Esophagus squamous epithelium (tissue), 5 donors: ENCODE measurements at regions not wholly inside any gene's neighbourhood (a gene's known extent, or its start where the extent isn't known, plus 50 kb on each side); places are given as distances from the start of the nearest gene placed in this dataset.

ENCODE experiments used
- DNase-seq: peaks from one replicate; lab custom pipeline; 2025; lab: John Stamatoyannopoulos, UW
- H3K27ac ChIP-seq, 4 donors: fragments of 200-600 bp; sonication (generic); one replicate each; pipeline ENCODE4 v1.5.1; 2016 to 2019; ENCODE audit warnings: mild to moderate bottlenecking in 1 of 4
- H3K27me3 ChIP-seq, 4 donors: fragments of 200-600 bp; sonication (generic); 1 replicate in 3 of 4; 2 replicates in 1 of 4; pipeline versions ENCODE4 v1.5.1 to v1.6.0; 2017 to 2021; ENCODE audit warnings: antibody characterized with exemption in 1 of 4
- H3K36me3 ChIP-seq, 3 donors: fragments of 200-600 bp; sonication (generic); one replicate each; pipeline ENCODE4 v1.5.1; 2016 to 2019
- H3K4me1 ChIP-seq, 3 donors: fragments of 200-600 bp; sonication (generic); one replicate each; pipeline ENCODE4 v1.5.1; 2017 to 2019
- H3K4me3 ChIP-seq, 4 donors: fragments of 200-600 bp; sonication (generic); 1 replicate in 3 of 4; 2 replicates in 1 of 4; pipeline ENCODE4 v1.5.1; 2016 to 2019; ENCODE audit warnings: mild to moderate bottlenecking in 2 of 4, moderate library complexity in 1 of 4
- H3K9me3 ChIP-seq, 3 donors: fragments of 200-600 bp; sonication (generic); one replicate each; pipeline ENCODE4 v1.5.1; 2016 to 2019
- CTCF ChIP-seq, 6 experiments: fragments of 450-650 bp in 4 of 6; fragments of 200-600 bp in 2 of 6; sonication (generic) in 2 of 6; IDR thresholded peaks; one replicate each; pipeline ENCODE4 v1.5.1; 2016 to 2019; ENCODE audit warnings: antibody characterized with exemption in 6 of 6, mild to moderate bottlenecking in 4 of 6, moderate library complexity in 4 of 6
- POLR2A ChIP-seq, 4 donors: fragments of 450-650 bp; IDR thresholded peaks; one replicate each; pipeline ENCODE4 v1.6.1; 2017; ENCODE audit warnings: antibody characterized with exemption in 4 of 4, mild to moderate bottlenecking in 4 of 4, moderate library complexity in 3 of 4
- WGBS, 2 donors: methylation state at CpG; one replicate each; pipeline ENCODE4 v1.1.5; 2018; 5-methylcytosine and 5-hydroxymethylcytosine counted together
- intact Hi-C: fragments of 100-400 bp; cut with DNase I; formaldehyde crosslinking; loops from one replicate; pipeline ENCODE4 v1.15.0; 2022
- donor health status: DM: yes; HTN: yes; CAD: no.

DNA sequence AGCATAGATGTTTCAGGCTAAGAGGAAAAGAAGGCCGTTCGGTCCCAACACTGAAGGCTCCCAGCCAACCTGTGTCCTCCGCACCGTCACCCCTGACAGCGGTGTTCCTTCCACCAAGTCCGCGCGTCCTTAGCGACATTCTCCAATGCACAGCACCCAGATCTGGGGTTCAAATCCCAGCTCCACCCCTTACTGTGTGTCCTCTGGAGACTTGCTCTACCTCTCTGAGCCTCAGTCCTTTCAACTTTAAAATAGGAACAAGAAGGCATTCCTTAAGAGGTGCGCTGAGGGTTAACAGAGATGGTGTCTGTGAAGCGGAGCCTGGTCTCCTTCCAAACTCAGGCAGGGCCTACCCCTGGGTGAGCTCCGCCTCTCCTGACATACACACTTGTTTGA lies 224.0 kb downstream of the MN1 start:
- TF ChIP-seq POLR2A (IDR thresholded peaks at IDR 0.05) (no peak), CTCF (IDR thresholded peaks at IDR 0.05) (no peak)

DNA sequence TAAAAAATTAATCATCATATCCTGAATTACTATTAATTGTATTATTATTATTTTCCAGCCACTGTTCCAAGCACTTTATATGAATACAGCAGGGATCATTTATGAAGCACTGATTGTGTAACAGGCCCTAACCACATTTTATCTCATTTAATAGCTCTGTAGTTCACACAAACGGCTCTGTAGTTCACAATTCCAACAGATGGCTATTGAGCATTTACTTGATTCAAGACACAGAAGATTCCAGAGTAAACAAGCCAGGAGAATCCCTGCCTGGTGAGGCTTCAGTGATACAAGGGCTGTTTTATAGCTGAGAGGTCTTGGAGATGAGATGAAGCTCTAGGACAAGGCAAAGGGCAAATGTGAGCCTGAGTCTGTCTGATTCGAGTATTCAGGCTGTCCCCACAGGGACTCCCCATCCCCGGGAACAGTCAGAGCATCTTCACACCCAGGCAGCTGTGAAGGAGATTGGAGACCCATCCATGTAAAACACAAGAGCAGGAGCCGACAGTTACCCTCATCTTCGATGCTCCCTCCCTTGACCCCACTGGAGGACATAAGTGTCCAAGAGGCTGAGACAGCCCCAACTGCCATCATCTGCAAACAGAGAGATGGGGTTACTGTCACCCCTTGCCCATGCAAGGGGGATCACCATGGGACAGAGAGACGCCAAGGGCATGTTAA lies 222.5 kb downstream of the MN1 start:
- 44 to 72% methylated on average over 5 of the region's 6 CpGs for WGBS, 2 donors
- intact Hi-C loops, result no loop called here
- H3K4me1 ChIP-seq, result peaks cover 0 to 67% (median 4%) of the 10 kb centered on the region in 3 donors
- no peaks in the 10 kb centered on the region for H3K36me3 ChIP-seq
- TF ChIP-seq POLR2A (IDR thresholded peaks at IDR 0.05), result no peak
- no peak for TF ChIP-seq CTCF (IDR thresholded peaks at IDR 0.05)
- H3K9me3 ChIP-seq, result no peaks in the 10 kb centered on the region
- peak overlapping the region in 2 of 4 donors; percentile 7 to 14 for H3K27ac ChIP-seq
- H3K27me3 ChIP-seq, result peaks cover 0 to 27% (median 0%) of the 10 kb centered on the region in 4 donors
- no peak overlapping the region for H3K4me3 ChIP-seq
- no peak for DNase-seq

More for the DNA sequence above, 224.0 kb downstream of the MN1 start:
- H3K27me3 ChIP-seq, result peaks cover 0 to 39% (median 0%) of the 10 kb centered on the region in 4 donors
- 81 to 99% methylated on average over 8 to 9 of the region's 12 CpGs for whole genome bisulfite sequencing, 2 donors
- H3K9me3 ChIP-seq, result no peaks in the 10 kb centered on the region
- H3K4me3 ChIP-seq, result no peak overlapping the region
- peak overlapping the region in 2 of 4 donors; percentile 16 to 28 for H3K27ac ChIP-seq
- no peak for DNase-seq
- intact Hi-C loops, result no loop called here
- peaks cover 0 to 58% (median 4%) of the 10 kb centered on the region in 3 donors for H3K4me1 ChIP-seq
- no peaks in the 10 kb centered on the region for H3K36me3 ChIP-seq

GRCh38 chr22:27580311-27580897 lies 221.2 kb downstream of the MN1 start:
- no peak for TF ChIP-seq POLR2A (IDR thresholded peaks at IDR 0.05)
- no peak for TF ChIP-seq CTCF (IDR thresholded peaks at IDR 0.05)
- Histone ChIP-seq H3K27ac (no peak overlapping the region), H3K27me3 (peaks cover 0 to 14% (median 0%) of the 10 kb centered on the region in 4 donors), H3K36me3 (no peaks in the 10 kb centered on the region), H3K4me3 (no peak overlapping the region), H3K9me3 (no peaks in the 10 kb centered on the region), H3K4me1 (peaks cover 0 to 68% (median 4%) of the 10 kb centered on the region in 3 donors)
- WGBS, 2 donors, result 82 to 83% methylated on average over 8 to 10 of the region's 13 CpGs
- no peak for DNase-seq
- intact Hi-C loops, result no loop called here

- Histone ChIP-seq H3K4me3 (no peak overlapping the region), H3K9me3 (no peaks in the 10 kb centered on the region), H3K4me1 (peaks cover 0 to 60% (median 4%) of the 10 kb centered on the region in 3 donors), H3K27me3 (peaks cover 0 to 5% (median 0%) of the 10 kb centered on the region in 4 donors), H3K36me3 (no peaks in the 10 kb centered on the region), H3K27ac (peak overlapping the region in 2 of 4 donors; percentile 33 to 35)
- TF ChIP-seq POLR2A (IDR thresholded peaks at IDR 0.05), result no peak
- TF ChIP-seq CTCF (IDR thresholded peaks at IDR 0.05), result no peak
- no peak for DNase-seq
- intact Hi-C loops, result no loop called here
- 71 to 77% methylated on average over 8 of the region's 8 CpGs for WGBS, 2 donors
Measured at GRCh38 chr22:27581236-27581635, 220.3 kb downstream of the MN1 start.

GRCh38 chr22:27581688-27582087 lies 219.9 kb downstream of the MN1 start:
- H3K27me3 ChIP-seq, result peaks cover 0 to under 1% (median 0%) of the 10 kb centered on the region in 4 donors
- DNase-seq, result no peak
- H3K4me3 ChIP-seq, result no peak overlapping the region
- H3K27ac ChIP-seq, result peak overlapping the region in 2 of 4 donors; percentile 33 to 59
- peaks cover 0 to 55% (median 4%) of the 10 kb centered on the region in 3 donors for H3K4me1 ChIP-seq
- no peaks in the 10 kb centered on the region for H3K36me3 ChIP-seq
- intact Hi-C loops, result no loop called here
- WGBS, 2 donors, result 38 to 69% methylated on average over 6 to 8 of the region's 8 CpGs
- TF ChIP-seq CTCF (IDR thresholded peaks at IDR 0.05) (no peak), POLR2A (IDR thresholded peaks at IDR 0.05) (no peak)
- H3K9me3 ChIP-seq, result no peaks in the 10 kb centered on the region
